Nephron (organoid): ENCODE measurements at regions not wholly inside any gene's neighbourhood (a gene's known extent, or its start where the extent isn't known, plus 50 kb on each side); places are given as distances from the start of the nearest gene placed in this dataset.
"Not testable (repeated sequence)": the region's sequence is repeated elsewhere in the genome, so short reads cannot be mapped to it uniquely, and the experiment has no call there.

Experiments used
- H3K27ac Mint-ChIP-seq, 3 experiments: 2 replicates each; pipeline ENCODE4 v1.8.0; 2020; ENCODE audit warnings: mixed read lengths in 3 of 3, mild to moderate bottlenecking in 2 of 3, moderate library complexity in 1 of 3
- H3K27me3 Mint-ChIP-seq: 2 replicates; pipeline ENCODE4 v1.8.0; 2021; ENCODE audit warnings: low read depth, mild to moderate bottlenecking, moderate library complexity, mixed read lengths
- H3K36me3 Mint-ChIP-seq: 2 replicates; pipeline ENCODE4 v1.8.0; 2020; ENCODE audit warnings: low read depth, mixed read lengths
- H3K4me1 Mint-ChIP-seq: 2 replicates; pipeline ENCODE4 v1.8.0; 2020; ENCODE audit warnings: mixed read lengths
- H3K4me3 Mint-ChIP-seq, 3 experiments: 2 replicates each; pipeline ENCODE4 v1.8.0; 2020; ENCODE audit warnings: mild to moderate bottlenecking in 3 of 3, mixed read lengths in 3 of 3, moderate library complexity in 2 of 3
- H3K9me3 Mint-ChIP-seq: 2 replicates; pipeline ENCODE4 v1.8.0; 2020; ENCODE audit warnings: mixed read lengths
- CTCF ChIP-seq, 3 experiments: fragments of 200-600 bp; sonication (generic); IDR thresholded peaks; one replicate each; pipeline ENCODE4 v1.5.0; 2021; ENCODE audit warnings: antibody characterized with exemption in 3 of 3; ENCODE audit not compliant: unreplicated experiment in 3 of 3

- H3K27ac Mint-ChIP-seq: no peak overlapping the region
- no peak overlapping the region for H3K4me3 Mint-ChIP-seq
- H3K9me3 Mint-ChIP-seq: peaks cover 5% of the 10 kb centered on the region
- no peak for TF ChIP-seq CTCF (IDR thresholded peaks at IDR 0.05; ENCODE audit: unreplicated experiment in 3 of 3)
- no peaks in the 10 kb centered on the region for H3K4me1 Mint-ChIP-seq
- H3K36me3 Mint-ChIP-seq: no peaks in the 10 kb centered on the region
- H3K27me3 Mint-ChIP-seq: no peaks in the 10 kb centered on the region
Measured at GRCh38 chr11:82045748-82046457, 687.8 kb downstream of the FAM181B start.

GRCh38 chr11:82043316-82043715 lies 690.3 kb downstream of the FAM181B start:
- no peak overlapping the region for H3K4me3 Mint-ChIP-seq
- H3K4me1 Mint-ChIP-seq: no peaks in the 10 kb centered on the region
- H3K27ac Mint-ChIP-seq: no peak overlapping the region
- H3K9me3 Mint-ChIP-seq: no peaks in the 10 kb centered on the region
- TF ChIP-seq CTCF (IDR thresholded peaks at IDR 0.05; ENCODE audit: unreplicated experiment in 3 of 3): no peak
- no peaks in the 10 kb centered on the region for H3K36me3 Mint-ChIP-seq
- H3K27me3 Mint-ChIP-seq: no peaks in the 10 kb centered on the region

GRCh38 chr11:82041764-82042163 lies 691.9 kb downstream of the FAM181B start:
- no peaks in the 10 kb centered on the region for H3K9me3 Mint-ChIP-seq
- H3K27ac Mint-ChIP-seq: no peak overlapping the region
- H3K4me1 Mint-ChIP-seq: no peaks in the 10 kb centered on the region
- TF ChIP-seq CTCF (IDR thresholded peaks at IDR 0.05; ENCODE audit: unreplicated experiment in 3 of 3): no peak
- no peak overlapping the region for H3K4me3 Mint-ChIP-seq
- H3K27me3 Mint-ChIP-seq: no peaks in the 10 kb centered on the region
- no peaks in the 10 kb centered on the region for H3K36me3 Mint-ChIP-seq

GRCh38 chr11:82038154-82038553 lies 695.5 kb downstream of the FAM181B start:
- Mint-ChIP-seq H3K9me3 (no peaks in the 10 kb centered on the region), H3K27ac (no peak overlapping the region), H3K4me3 (no peak overlapping the region), H3K27me3 (no peaks in the 10 kb centered on the region), H3K4me1 (no peaks in the 10 kb centered on the region), H3K36me3 (no peaks in the 10 kb centered on the region)
- TF ChIP-seq CTCF (IDR thresholded peaks at IDR 0.05; ENCODE audit: unreplicated experiment in 3 of 3): no peak

DNA sequence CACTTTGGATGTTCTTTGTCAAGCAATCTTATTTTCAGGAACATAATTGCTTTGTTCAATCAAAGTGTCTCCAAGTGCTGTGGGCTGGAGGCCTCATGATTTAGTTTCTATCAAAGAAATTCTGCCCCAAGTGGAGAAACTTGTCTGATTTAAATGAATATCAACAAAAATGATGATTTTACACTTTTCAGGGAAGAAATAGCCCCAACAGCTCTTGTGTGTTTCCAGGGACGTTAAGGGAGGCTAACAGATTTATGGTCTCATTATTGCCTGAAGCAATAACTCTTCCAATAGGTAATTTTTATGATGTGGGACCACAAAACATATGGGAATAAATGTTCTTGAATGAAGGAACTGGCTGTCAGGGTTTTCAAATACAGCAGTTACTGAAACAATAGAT lies 699.1 kb downstream of the FAM181B start:
- H3K36me3 Mint-ChIP-seq: no peaks in the 10 kb centered on the region
- H3K4me1 Mint-ChIP-seq: no peaks in the 10 kb centered on the region
- no peaks in the 10 kb centered on the region for H3K27me3 Mint-ChIP-seq
- H3K27ac Mint-ChIP-seq: peak overlapping the region in 1 of 3 experiments; percentile 73
- H3K4me3 Mint-ChIP-seq: no peak overlapping the region
- no peak for TF ChIP-seq CTCF (IDR thresholded peaks at IDR 0.05; ENCODE audit: unreplicated experiment in 3 of 3)
- H3K9me3 Mint-ChIP-seq: no peaks in the 10 kb centered on the region

DNA sequence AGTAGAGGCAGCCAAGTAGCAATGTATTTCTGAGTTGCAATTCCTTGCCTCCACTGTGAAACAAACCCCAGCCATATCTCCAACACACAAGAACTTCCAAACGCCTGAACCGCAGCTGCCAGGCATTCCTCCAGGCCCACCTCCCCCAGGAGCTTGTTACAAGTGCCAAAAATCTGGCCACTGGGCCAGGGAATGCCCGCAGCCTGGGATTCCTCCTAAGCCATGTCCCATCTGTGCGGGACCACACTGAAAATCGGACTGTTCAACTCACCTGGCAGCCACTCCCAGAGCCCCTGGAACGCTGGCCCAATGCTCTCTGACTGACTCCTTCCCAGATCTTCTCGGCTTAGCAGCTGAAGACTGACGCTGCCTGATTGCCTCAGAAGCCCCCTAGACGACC lies 706.3 kb downstream of the FAM181B start:
- H3K36me3 Mint-ChIP-seq, H3K9me3 Mint-ChIP-seq, H3K4me3 Mint-ChIP-seq, H3K27ac Mint-ChIP-seq, H3K4me1 Mint-ChIP-seq, H3K27me3 Mint-ChIP-seq: not testable (repeated sequence)
